ENCODE measurements at regions not wholly inside any gene's neighbourhood (a gene's known extent, or its start where the extent isn't known, plus 50 kb on each side); places are given as distances from the start of the nearest gene placed in this dataset.

DNA sequence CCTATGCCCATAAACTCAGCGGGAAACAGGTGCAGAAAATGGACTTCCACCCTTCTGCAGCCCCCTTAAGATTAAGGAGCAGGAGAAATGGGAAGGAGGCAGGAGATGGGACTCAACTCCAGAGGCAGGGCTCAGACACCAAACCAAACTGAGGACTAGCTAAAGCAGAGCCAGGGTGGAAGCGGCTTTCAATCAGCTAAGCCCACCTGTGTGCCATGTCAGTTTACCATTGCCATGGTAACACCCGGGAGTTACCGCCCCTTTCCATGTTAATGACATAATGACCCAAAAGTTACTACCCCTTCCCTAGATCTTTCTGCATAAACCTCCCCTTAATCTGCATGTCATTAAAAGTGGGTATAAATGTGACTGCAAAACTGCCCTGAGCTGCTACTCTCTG, 653.5 kb downstream of the PTPRU start:
- H3K36me3 ChIP-seq (ENCODE audit: control insufficient read depth in 1 of 2, insufficient read depth in 2 of 2, low read length in 2 of 2), result no peaks in the 10 kb centered on the region
- no peak overlapping the region for H3K4me3 ChIP-seq (replicated peaks in 1 of 2; ENCODE audit: low read depth in 1 of 2, low read length in 2 of 2)
- BruUV-seq (replicated peaks), result no TSS peak
- no peak for DNase-seq (ENCODE audit: low read depth, low spot score)
- no peak overlapping the region for H2AFZ ChIP-seq (ENCODE audit: low read depth, low read length, poor library complexity, severe bottlenecking)
- ATAC-seq, result no peak
- TF ChIP-seq, protein P1, sequence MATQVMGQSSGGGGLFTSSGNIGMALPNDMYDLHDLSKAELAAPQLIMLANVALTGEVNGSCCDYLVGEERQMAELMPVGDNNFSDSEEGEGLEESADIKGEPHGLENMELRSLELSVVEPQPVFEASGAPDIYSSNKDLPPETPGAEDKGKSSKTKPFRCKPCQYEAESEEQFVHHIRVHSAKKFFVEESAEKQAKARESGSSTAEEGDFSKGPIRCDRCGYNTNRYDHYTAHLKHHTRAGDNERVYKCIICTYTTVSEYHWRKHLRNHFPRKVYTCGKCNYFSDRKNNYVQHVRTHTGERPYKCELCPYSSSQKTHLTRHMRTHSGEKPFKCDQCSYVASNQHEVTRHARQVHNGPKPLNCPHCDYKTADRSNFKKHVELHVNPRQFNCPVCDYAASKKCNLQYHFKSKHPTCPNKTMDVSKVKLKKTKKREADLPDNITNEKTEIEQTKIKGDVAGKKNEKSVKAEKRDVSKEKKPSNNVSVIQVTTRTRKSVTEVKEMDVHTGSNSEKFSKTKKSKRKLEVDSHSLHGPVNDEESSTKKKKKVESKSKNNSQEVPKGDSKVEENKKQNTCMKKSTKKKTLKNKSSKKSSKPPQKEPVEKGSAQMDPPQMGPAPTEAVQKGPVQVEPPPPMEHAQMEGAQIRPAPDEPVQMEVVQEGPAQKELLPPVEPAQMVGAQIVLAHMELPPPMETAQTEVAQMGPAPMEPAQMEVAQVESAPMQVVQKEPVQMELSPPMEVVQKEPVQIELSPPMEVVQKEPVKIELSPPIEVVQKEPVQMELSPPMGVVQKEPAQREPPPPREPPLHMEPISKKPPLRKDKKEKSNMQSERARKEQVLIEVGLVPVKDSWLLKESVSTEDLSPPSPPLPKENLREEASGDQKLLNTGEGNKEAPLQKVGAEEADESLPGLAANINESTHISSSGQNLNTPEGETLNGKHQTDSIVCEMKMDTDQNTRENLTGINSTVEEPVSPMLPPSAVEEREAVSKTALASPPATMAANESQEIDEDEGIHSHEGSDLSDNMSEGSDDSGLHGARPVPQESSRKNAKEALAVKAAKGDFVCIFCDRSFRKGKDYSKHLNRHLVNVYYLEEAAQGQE (IDR thresholded peaks at IDR 0.05; ENCODE audit: low read depth), result no peak
- TF ChIP-seq JUND (IDR thresholded peaks at IDR 0.05), result no peak
- H3K27me3 ChIP-seq (ENCODE audit: insufficient read depth, low read length), result peaks cover 39% of the 10 kb centered on the region
- intact Hi-C loops (cut with micrococcal nuclease), result no loop called here
- ChIA-PET RAD21 (ENCODE audit: low non-redundant PET in 1 of 2, low total read pairs in 2 of 2, uncharacterized antibody in 2 of 2, unreplicated experiment in 2 of 2) (no interaction called here), CTCF (no interaction called here), POLR2A (no interaction called here)
- no peak overlapping the region for H3K27ac ChIP-seq (ENCODE audit: low read depth, low read length)
- H3K4me2 ChIP-seq (ENCODE audit: low read length), result no peak overlapping the region
- H3K9me2 ChIP-seq (ENCODE audit: insufficient read depth), result no peaks in the 10 kb centered on the region
- H3K4me1 ChIP-seq (ENCODE audit: control insufficient read depth in 1 of 2, insufficient read depth in 2 of 2, low read length in 2 of 2), result no peaks in the 10 kb centered on the region
- no peak overlapping the region for H3K9ac ChIP-seq (ENCODE audit: low read length)
- H3K9me3 ChIP-seq (ENCODE audit: control insufficient read depth in 1 of 2, insufficient read depth in 1 of 2, low read depth in 1 of 2, low read length in 2 of 2), result no peaks in the 10 kb centered on the region
- no peaks in the 10 kb centered on the region for H3K79me2 ChIP-seq (ENCODE audit: insufficient read depth, low read length)
- H4K20me1 ChIP-seq (ENCODE audit: insufficient read depth), result no peaks in the 10 kb centered on the region

DNA sequence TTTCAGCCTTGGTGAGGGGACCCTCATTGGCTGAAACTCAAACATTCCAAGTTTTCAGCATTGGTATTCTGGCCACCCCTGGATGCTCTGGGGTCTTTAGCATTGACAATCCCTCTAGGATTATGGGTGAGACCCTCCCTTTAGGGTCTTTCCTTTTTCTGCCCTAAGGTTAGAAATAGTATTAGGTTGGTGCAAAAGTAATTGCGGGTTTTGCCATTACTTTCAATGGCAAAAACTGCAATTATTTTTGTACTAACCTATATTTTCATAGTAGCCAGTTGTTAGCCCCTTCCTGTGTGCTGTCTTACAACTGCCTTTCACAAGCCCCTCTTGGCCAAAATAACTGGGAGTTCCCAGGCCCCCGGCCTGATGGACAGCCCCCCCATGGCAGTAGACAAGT, 648.4 kb downstream of the PTPRU start:
- H3K9ac ChIP-seq (ENCODE audit: low read length), result no peak overlapping the region
- no peak overlapping the region for H3K27ac ChIP-seq (ENCODE audit: low read depth, low read length)
- RAD21 ChIA-PET (ENCODE audit: low non-redundant PET in 1 of 2, low total read pairs in 2 of 2, uncharacterized antibody in 2 of 2, unreplicated experiment in 2 of 2), result no interaction called here
- no peak overlapping the region for H3K4me3 ChIP-seq (replicated peaks in 1 of 2; ENCODE audit: low read depth in 1 of 2, low read length in 2 of 2)
- H3K27me3 ChIP-seq (ENCODE audit: insufficient read depth, low read length), result peaks cover 13% of the 10 kb centered on the region
- ATAC-seq (no peak), DNase-seq (ENCODE audit: low read depth, low spot score) (no peak)
- no TSS peak for BruUV-seq (replicated peaks)
- H3K36me3 ChIP-seq (ENCODE audit: control insufficient read depth in 1 of 2, insufficient read depth in 2 of 2, low read length in 2 of 2), result no peaks in the 10 kb centered on the region
- H3K4me1 ChIP-seq (ENCODE audit: control insufficient read depth in 1 of 2, insufficient read depth in 2 of 2, low read length in 2 of 2), result no peaks in the 10 kb centered on the region
- POLR2A ChIA-PET, result no interaction called here
- CTCF ChIA-PET, result no interaction called here
- no peak overlapping the region for H2AFZ ChIP-seq (ENCODE audit: low read depth, low read length, poor library complexity, severe bottlenecking)
- no peak overlapping the region for H3K4me2 ChIP-seq (ENCODE audit: low read length)
- H3K9me3 ChIP-seq (ENCODE audit: control insufficient read depth in 1 of 2, insufficient read depth in 1 of 2, low read depth in 1 of 2, low read length in 2 of 2), result no peaks in the 10 kb centered on the region
- H4K20me1 ChIP-seq (ENCODE audit: insufficient read depth), result no peaks in the 10 kb centered on the region
- intact Hi-C loops (cut with micrococcal nuclease), result no loop called here
- no peaks in the 10 kb centered on the region for H3K79me2 ChIP-seq (ENCODE audit: insufficient read depth, low read length)
- no peaks in the 10 kb centered on the region for H3K9me2 ChIP-seq (ENCODE audit: insufficient read depth)
- TF ChIP-seq EZH2phosphoT487 (IDR thresholded peaks at IDR 0.05; ENCODE audit: borderline replicate concordance) (no peak), ZFX (IDR thresholded peaks at IDR 0.05) (no peak), CBX3 (IDR thresholded peaks at IDR 0.05; ENCODE audit: low read depth) (no peak), RAD21 (IDR thresholded peaks at IDR 0.05; ENCODE audit: low read depth) (no peak), YY1 (IDR thresholded peaks at IDR 0.05; ENCODE audit: extremely low read depth, insufficient replicate concordance, low read depth, low read length) (no peak), SRF (IDR thresholded peaks at IDR 0.05; ENCODE audit: low read depth) (no peak), SP1 (IDR thresholded peaks at IDR 0.05; ENCODE audit: low read depth) (no peak), ELF1 (IDR thresholded peaks at IDR 0.05; ENCODE audit: borderline replicate concordance, low read depth) (no peak), SIN3A (IDR thresholded peaks at IDR 0.05; ENCODE audit: low read depth) (no peak), FOSL1 (IDR thresholded peaks at IDR 0.05; ENCODE audit: low read depth) (no peak), CEBPB (IDR thresholded peaks at IDR 0.05; ENCODE audit: low read depth) (no peak), ZNF274 (IDR thresholded peaks at IDR 0.05; ENCODE audit: low read depth, low read length) (no peak)
- TF ChIP-seq, protein P2, sequence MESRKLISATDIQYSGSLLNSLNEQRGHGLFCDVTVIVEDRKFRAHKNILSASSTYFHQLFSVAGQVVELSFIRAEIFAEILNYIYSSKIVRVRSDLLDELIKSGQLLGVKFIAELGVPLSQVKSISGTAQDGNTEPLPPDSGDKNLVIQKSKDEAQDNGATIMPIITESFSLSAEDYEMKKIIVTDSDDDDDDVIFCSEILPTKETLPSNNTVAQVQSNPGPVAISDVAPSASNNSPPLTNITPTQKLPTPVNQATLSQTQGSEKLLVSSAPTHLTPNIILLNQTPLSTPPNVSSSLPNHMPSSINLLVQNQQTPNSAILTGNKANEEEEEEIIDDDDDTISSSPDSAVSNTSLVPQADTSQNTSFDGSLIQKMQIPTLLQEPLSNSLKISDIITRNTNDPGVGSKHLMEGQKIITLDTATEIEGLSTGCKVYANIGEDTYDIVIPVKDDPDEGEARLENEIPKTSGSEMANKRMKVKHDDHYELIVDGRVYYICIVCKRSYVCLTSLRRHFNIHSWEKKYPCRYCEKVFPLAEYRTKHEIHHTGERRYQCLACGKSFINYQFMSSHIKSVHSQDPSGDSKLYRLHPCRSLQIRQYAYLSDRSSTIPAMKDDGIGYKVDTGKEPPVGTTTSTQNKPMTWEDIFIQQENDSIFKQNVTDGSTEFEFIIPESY (IDR thresholded peaks at IDR 0.05; ENCODE audit: extremely low read depth, insufficient replicate concordance, low read length), result no peak
- TF ChIP-seq, protein P3, sequence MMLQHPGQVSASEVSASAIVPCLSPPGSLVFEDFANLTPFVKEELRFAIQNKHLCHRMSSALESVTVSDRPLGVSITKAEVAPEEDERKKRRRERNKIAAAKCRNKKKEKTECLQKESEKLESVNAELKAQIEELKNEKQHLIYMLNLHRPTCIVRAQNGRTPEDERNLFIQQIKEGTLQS (IDR thresholded peaks at IDR 0.05), result no peak
- TF ChIP-seq, protein P4, sequence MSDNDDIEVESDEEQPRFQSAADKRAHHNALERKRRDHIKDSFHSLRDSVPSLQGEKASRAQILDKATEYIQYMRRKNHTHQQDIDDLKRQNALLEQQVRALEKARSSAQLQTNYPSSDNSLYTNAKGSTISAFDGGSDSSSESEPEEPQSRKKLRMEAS (IDR thresholded peaks at IDR 0.05), result no peak

Data from HCT116 (cell line).